GM18498 (cell line): ENCODE measurements at regions not wholly inside any gene's neighbourhood (a gene's known extent, or its start where the extent isn't known, plus 50 kb on each side); places are given as distances from the start of the nearest gene placed in this dataset.

Source experiments
- ATAC-seq: cut with Tn5 transposase; IDR thresholded peaks from one replicate; pipeline ENCODE4 v1.9.1; 2021; ENCODE audit warnings: mild to moderate bottlenecking, moderate library complexity; ENCODE audit not compliant: unreplicated experiment

DNA sequence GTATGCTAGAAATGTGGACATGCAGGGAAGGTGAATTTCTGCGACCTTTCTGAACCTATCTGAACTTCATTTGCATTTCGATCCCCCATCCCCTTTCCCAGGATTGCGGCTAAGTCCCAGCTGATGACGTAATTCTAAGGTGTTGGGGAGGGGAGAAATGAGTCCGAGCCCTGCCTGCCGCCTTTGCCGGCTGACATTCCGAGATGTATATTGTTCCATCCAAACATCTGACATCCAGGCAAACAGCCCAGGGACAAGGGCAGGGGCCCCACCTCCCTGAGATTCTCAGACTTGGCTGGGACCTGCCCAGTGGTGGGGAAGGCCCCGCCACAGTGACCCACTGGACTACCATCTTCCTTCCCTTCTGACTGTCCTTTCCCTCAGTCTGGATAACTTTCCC is 494.6 kb downstream of the ENC1 start:
- no peak for ATAC-seq

DNA sequence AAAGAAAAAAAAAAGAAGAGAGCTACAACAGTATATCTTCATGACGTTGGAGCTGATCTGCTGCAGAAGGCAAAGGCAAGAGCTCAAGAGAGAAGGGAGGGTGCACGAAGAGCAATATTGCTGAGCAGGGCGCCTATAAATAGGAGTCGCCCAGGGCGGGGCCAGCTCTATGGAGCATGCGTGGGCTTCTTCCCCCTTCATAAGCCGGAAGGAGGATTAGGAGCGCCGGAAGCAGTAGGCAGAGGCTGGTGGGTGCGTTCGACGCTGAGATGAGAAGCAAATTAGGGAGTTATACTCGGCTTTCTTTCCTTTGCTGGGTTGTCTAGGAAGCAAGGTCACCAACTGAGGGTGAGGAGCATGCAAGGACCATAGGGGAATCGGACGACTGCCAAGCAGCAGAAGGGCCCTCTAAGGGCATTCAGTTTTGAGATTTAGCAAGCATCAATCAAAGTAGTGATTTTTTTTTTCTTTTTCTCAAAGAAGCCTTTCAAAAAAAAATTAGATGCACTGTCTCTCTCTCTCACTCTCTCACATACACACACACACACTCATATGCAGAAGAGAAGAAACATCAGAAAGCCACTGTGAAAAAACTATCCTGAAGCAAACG is 496.7 kb downstream of the ENC1 start:
- ATAC-seq = no peak

DNA sequence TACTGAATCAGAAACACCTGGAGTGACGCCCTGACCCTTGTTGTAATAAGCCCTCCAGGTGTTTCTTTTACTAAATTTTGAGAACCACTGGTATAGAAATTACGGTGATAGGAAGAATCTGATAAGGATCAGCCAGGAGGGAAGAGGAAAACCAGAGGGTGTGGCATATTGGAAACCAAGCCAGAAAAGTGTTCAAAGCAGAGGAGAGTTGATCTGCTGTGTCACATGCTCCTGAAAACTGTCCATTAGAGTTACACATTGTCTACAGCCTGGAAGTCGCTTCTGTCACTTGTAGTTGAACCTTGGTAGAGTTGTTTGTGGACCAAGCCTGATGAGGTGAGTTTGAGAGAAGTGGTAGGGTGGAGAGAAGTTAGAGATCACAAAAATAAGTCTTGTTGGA is 497.4 kb downstream of the ENC1 start:
- no peak for ATAC-seq

DNA sequence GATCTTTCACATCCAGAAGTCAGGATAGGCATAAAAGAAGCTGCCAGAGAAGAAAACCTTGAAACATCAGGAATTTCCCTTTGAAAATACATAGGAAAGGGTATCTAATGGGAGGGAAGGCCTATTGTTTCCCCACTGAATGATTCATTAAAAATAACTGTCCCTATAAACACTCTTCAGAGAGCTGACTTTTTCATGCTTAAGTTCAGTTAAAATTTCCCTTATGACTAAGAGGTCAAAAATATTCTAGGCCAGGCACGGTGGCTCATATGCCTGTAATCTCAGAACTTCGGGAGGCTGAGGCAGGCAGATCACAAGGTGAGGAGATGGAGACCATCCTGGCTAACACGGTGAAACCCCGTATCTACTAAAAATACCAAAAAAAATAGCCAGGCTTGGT is 499.5 kb downstream of the ENC1 start:
- no peak for ATAC-seq

DNA sequence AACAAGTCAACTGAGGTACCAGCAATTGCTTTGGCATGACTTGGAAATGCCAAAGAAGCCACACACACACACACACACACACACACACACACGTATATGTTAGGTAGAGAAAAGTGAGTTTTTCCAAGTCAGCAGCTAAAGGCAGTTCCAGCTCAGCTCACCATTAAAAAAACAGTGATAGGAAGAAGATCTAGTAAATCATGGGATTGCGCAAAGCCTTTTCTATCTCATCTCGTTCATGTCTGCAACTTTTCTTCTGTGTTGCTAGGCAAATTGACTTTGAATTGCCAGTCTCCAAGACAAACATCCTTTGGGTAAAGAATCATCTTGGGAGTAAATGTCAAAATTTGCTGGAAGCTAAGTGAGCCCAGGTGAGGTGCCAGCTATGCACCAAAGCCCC is 500.1 kb downstream of the ENC1 start:
- ATAC-seq = no peak

DNA sequence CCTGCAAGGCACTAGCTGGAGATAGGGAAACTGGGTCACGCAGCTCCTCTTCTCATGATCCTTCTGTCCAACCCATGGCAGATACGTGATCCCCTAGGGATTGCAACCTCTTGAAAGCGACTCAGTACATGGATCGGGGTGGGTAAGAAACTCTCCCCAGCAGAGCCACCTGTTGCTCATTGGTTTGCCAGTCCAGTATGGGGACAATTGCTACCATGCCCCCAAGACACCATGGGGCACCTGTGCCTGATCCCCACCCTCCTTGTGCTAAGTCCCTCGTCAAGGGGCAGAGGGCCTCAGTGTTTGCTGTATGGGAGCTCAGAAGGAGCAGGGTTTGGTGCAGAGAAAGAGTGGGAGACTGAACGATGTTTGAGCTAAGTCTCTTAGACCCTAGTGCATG is 500.9 kb downstream of the ENC1 start:
- ATAC-seq = no peak

DNA sequence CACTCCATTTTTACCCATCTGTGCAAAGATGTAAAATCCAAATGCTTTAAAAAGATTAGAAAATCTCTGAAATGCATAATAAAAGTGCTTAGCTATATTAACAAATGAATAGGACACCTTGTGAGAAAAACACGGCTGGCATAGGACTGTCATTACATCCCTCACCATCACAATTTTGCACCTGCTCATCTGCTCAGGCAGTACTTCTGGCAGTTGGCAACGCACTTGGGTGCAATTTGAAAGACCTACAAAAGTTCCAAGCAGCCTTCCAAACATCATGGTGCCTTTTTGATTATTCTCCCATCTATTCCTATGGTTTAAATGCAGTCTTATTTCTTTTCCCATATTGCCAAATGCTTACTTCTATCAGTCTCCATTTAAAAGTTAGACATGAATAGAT is 501.8 kb downstream of the ENC1 start:
- no peak for ATAC-seq

DNA sequence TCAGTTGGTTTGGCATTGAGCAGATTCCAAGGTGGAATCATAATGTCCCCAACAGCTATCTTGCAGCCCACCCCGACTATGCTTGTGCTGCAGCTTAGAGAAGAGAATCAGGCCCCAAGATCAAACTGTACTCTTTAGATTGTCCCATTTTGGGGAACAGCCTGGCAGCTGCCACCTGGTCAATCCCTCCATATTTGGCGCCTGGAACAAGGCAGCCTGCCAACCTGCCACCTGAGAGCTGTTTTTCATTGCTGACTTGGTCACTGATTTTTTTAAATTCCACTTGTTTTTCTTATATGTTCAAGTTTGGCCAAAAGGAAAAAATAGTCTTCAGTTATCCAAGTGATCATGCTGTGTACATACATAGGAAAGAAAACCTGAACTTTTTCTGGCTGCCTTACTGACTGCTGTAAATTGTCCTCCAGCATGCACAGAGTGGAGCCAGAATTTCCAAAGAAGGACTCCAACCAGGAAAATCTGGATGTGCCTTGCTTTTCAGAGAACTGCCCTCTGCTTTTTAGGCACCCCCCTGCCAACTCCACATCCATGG is 504.2 kb downstream of the ENC1 start:
- ATAC-seq = no peak

DNA sequence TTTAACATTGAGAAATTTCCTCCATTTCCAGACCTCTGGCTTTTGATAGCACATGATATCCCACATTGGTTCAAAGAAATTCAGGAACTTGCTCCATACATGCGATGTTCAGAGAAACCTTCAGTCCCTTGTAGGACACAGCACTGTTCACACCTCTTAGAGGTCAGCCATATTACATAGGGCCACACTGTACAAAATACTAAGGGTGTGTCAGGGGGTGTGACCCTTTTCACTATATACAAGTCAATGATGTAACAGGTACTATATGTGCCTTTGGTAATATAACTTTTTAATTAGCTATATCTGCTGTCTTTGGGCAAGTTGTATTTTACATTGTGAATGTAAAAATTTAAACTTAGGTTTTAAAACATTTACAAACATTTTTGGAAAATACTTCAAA is 505.5 kb downstream of the ENC1 start:
- no peak for ATAC-seq

DNA sequence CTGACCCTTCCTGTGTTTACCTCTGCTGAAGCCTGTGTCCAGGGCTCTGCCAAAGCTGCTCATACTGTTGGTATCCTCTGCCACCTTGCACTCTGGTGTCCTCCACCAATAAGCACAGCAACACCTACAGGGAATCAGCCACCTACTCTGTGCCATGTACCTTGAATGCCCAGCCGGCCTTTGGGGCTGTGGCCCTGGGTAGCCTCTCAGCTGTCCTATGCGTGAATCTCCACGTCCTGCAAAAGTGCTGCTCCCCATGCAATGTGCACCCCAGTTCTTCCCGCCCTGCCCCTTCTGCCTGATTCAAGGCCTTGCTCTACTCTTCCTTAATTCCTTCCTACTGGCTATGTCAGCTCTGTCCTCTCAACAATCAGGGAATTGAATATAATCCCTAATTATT is 506.5 kb downstream of the ARHGEF28 start:
- no peak for ATAC-seq

DNA sequence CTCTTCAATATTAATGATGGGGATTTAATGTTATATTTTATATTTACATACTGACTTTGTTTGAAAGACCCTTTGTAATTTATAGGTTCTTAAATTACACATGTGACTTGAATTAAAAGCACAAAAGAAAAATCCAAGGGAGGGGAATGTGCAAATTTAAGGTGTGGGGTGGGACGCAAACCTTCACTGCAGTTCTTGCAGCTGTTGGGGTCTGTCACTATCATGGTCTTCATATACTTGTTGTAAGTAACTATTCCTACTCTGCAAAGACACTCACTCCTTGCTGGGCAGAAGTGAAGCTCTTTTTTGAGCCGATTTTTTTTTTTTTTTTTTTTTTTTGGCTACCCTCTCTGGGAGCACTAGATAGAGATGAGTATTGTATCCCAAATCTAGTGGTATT is 505.3 kb downstream of the ARHGEF28 start:
- no peak for ATAC-seq

DNA sequence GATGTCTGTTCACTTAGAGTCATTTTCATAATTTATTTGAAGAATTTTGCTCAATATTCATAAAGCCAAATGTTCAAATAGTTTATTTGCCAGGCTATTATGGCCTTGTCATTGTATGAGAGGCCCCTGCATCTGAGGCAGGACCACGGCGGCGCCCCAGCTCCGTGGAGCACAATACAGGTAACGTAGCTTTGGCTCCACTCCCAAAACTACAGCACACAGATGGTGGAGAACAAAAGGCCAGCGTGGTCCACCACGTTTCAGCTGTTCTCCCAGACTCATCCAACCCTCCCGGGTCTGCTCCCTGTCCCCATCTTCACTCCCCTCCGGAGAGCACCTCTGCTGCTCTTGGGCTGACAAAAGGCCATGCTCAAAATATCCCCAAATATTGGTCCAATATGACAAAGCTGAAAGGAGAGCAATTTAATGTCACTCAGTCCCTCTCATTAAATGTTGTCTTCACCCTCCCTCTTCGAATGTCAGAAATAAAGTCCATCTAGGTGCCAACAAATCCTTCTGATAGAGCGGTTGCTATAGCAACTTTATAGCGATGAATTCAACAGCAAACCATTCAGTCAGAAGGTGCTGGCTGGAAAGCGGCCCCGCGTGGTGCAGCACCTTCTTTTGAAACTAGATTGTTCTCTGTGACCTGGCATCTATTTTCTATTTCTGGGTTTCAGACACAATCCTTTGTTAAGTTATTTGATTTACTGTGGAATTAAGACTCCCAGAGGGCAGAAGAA is 504.3 kb downstream of the ARHGEF28 start:
- no peak for ATAC-seq

DNA sequence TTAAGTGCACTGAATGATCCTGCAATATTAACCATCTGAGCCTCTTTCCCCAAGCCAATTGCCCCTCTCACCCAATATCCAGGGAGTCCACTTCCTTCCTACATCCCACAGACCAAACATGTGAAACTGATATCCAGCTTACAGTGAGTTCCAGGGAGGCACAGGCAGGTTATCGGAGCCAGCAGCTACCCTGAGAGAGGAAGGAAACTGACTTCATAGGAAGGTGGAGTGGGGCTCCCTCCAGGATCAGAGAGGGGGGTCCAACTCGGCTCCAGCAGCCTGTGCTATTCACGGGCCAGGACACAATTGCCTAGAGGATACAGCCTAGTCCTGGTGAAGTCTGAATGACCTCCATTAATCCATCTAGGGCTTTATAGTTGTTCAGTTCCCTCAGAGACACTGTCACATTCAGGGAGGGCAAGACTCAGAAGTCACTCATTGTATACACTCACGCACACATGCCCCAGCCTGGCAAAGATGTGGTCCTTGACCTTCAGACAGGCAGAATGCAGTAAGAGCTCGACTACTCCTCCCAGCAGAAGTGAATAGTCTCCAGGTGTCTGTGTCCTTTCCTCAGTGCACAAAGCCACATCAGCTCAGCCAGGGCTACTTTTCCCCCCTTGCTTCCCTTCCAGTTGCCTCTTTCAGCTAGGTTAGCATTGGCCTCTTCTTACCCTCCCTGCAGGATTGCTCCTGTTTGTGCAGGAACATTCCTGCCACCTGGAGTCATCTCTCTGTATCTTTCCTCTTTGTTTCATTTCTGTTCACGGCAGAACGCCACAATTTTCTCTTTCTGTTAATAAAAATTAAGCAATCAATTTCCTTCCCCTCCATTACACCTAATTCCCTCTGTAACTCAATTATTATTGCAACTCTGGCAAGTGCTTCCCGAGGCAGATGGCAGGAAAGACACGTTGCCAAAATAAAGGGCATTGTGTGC is 501.7 kb downstream of the ARHGEF28 start:
- ATAC-seq = no peak

DNA sequence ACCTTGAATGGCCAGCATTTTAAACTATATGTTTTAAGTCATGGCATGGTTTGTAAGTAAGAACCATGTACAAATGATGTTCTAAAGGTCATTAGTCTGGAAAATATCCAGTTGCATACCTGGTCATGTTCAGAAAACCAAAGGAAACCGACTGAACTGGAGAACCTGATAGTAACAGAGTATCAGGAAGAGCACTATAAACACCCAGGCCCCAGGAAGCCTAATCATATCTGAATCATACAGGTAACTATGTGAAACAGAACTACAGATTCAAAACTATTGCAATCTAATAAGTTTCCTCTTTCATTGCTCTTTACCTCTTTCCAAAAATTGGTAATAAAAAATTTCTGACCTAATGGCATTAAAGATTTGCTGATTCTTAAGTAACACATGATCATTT is 500.3 kb downstream of the ARHGEF28 start:
- no peak for ATAC-seq

DNA sequence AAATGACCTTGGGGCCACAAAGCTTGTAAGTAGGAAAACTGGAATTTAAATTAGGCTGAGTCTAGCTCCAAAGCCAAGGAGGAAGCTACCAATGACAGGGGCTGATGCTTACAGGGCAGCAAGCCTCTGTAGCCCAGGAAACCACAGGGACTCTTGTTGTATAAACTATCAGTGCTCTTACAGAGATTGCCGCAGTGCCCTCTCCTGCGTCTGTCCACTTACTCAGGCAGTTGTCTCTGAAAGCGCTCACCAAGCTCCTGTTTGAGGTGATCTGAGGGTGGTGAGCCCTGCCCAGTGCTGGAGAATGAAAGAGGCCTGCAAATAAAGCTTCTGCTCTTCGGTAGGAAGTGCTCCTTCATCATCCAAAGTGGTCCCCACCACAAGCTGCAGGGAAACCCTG is 498.8 kb downstream of the ARHGEF28 start:
- ATAC-seq = no peak

DNA sequence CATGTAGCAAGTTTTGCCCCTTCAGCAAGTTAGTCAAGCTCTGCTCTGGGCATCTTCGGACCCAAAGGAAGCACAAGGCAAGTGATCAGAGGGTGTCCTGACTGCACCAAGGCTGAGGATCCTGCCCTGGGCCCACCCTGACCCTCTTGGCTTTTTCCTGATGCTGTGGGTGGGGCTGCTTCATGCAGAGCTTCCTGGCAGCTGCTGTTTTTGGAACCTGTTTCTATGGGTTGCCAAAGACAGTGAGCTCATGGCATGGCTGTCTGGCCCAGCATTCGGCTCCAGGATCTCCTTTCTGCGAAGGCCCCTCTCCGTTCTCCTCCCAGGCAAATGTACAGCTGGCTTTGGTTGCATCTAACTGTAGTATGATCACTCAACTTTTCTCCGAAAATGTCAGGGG is 497.9 kb downstream of the ARHGEF28 start:
- ATAC-seq = no peak

DNA sequence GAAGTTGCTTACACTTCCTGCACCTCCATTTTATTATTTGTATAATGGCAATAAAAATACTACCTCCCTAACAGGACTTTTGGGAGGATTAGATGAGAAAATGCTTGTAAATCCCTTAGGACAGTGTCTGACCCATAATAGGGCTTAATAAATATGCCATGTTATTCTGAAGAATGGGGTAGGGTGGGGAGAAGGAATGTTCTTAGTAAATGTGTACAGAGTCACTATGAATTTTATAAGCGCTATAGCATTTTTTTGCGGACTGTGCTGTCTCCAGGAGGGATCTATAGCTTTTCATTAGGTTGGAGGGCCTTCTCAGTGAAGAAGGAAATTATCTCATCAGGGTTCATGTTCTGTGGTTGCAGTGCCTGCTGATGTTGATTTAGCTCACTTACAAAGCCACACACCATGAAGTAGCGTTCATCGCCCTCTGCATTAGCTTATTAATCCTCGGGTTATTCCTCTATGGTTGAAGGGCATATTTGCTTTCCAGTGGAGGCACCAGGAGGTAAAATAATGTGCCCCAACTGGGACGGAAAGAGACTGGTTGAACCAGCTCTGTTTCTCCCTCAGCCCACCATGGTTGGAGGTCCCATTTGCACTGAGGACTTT is 497.1 kb downstream of the ARHGEF28 start:
- ATAC-seq = no peak

DNA sequence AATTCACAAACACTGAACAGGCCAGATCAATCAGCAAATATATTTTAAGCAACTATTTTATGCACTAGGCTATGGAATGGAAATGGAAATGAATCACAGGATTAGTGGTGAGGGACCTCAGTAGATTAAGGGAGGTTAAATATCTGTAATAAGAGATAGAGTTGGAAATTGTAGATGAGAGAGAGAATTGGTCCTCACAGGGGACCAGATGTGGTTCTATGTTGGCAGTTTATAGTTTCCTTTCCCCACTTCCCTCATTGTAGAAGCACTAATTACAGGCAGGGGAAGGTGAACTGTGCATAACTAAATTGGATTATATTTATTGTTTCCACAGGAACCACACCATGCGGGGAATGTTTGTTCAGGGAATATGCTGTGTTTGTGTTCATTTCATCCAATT is 496.2 kb downstream of the ARHGEF28 start:
- no peak for ATAC-seq

DNA sequence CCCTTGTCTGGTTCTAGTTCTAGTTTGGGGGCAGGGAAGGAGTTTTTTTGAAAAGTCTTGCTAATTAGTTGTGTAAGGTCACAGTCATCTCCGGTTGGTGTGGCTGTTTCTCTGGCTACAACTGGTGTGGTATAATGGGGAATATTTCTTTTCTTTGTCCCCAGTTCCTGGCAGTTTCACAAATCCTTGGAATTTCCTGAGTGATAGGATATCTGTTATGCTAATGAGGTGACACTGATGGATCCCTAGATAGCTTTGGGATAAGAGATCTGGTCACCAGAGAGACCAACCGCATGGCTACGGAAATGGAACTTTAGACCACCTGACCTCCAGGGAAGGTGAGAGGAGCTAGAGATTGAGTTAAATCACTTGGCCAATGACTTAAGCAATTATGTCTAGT is 494.6 kb downstream of the ARHGEF28 start:
- ATAC-seq = no peak

DNA sequence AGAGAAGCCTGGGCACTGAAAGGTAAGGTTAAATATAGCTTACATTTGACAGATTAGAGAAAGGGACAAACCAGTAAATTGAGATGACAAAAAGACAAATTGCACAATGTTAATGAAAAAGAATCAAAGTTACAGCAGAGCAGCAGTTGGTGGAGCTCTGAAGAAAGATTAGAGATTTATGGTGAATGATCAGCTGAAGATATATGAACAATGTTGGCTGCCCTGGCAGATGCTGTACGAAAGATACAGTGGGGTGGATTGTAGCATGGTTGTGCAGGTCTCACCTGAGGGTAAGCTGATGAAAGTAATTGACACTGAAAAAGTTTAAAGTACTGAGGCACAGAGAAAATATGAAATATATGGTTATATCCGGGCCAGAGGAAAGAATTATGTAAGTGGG is 492.1 kb downstream of the ARHGEF28 start:
- no peak for ATAC-seq

DNA sequence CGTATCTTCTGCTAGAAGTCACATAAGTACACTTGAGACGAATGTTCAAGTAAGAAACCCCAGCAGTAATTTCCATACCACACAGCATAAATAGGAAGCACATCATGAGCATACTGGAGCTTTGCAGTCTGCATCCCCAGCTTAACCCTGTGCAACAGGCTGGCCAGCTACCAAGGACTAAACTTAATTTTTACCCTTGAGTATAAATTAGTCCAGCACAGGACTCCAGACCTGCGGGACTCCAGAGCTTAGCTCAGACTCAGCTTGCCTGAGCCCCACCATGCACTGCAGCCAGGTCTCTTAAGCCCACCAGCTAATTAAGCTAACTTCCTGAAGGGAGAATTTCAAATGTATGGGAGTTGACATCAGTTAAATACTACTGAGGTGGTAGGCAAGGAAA is 491.0 kb downstream of the ARHGEF28 start:
- no peak for ATAC-seq
